ENCODE measurements at regions not wholly inside any gene's neighbourhood (a gene's known extent, or its start where the extent isn't known, plus 50 kb on each side); places are given as distances from the start of the nearest gene placed in this dataset.

- TF ChIP-seq ZNF639 (CRISPR knock-in tag; conservative IDR thresholded peaks at IDR 0.05) (no peak), ZNF703 (CRISPR knock-in tag; IDR thresholded peaks at IDR 0.05; ENCODE audit: borderline replicate concordance) (no peak), USF2 (IDR thresholded peaks at IDR 0.05; ENCODE audit: low read depth, low read length) (no peak), USF2 (CRISPR knock-in tag; IDR thresholded peaks at IDR 0.05; ENCODE audit: borderline replicate concordance) (no peak), NFIC (IDR thresholded peaks at IDR 0.05; ENCODE audit: low read length) (no peak), HNRNPK (IDR thresholded peaks at IDR 0.05; ENCODE audit: low read depth, low read length, poor library complexity, severe bottlenecking) (no peak)
- TF ChIP-seq, protein P1, sequence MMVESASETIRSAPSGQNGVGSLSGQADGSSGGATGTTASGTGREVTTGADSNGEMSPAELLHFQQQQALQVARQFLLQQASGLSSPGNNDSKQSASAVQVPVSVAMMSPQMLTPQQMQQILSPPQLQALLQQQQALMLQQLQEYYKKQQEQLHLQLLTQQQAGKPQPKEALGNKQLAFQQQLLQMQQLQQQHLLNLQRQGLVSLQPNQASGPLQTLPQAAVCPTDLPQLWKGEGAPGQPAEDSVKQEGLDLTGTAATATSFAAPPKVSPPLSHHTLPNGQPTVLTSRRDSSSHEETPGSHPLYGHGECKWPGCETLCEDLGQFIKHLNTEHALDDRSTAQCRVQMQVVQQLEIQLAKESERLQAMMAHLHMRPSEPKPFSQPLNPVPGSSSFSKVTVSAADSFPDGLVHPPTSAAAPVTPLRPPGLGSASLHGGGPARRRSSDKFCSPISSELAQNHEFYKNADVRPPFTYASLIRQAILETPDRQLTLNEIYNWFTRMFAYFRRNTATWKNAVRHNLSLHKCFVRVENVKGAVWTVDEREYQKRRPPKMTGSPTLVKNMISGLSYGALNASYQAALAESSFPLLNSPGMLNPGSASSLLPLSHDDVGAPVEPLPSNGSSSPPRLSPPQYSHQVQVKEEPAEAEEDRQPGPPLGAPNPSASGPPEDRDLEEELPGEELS (CRISPR knock-in tag; IDR thresholded peaks at IDR 0.05) = no peak
Measured at GRCh38 chr16:77548766-77549165, 113.9 kb upstream of the ADAMTS18 start.

All from HepG2 (cell line).